ENCODE measurements at regions not wholly inside any gene's neighbourhood (a gene's known extent, or its start where the extent isn't known, plus 50 kb on each side); places are given as distances from the start of the nearest gene placed in this dataset.

GRCh38 chr11:41845066-41845465 is 385.6 kb upstream of the LRRC4C start:
- Histone ChIP-seq H3K4me3 (ENCODE audit: insufficient read depth, low read depth, low read length) (no peak overlapping the region), H3K9me3 (ENCODE audit: insufficient read depth, low read depth, low read length) (peaks cover 4% of the 10 kb centered on the region), H3K4me1 (ENCODE audit: insufficient read depth, low read length) (no peaks in the 10 kb centered on the region), H2AFZ (ENCODE audit: low read depth, low read length) (no peak overlapping the region), H3K36me3 (ENCODE audit: insufficient read depth, low read length) (no peaks in the 10 kb centered on the region), H4K20me1 (ENCODE audit: insufficient read depth, low read length) (no peaks in the 10 kb centered on the region), H3K27me3 (ENCODE audit: insufficient read depth, low read length) (no peaks in the 10 kb centered on the region), H3K79me2 (ENCODE audit: insufficient read depth, low read length) (no peaks in the 10 kb centered on the region), H3K27ac (ENCODE audit: low read depth, low read length) (no peak overlapping the region), H3K4me2 (ENCODE audit: low read length) (no peak overlapping the region), H3K9ac (ENCODE audit: low read length) (no peak overlapping the region)
- no peak for DNase-seq (ENCODE audit: low read depth)
- Mint-ChIP-seq H3K4me1 (ENCODE audit: low read depth, unreplicated experiment) (no peaks in the 10 kb centered on the region), H3K27ac (ENCODE audit: unreplicated experiment) (no peak overlapping the region), H3K27me3 (ENCODE audit: low read depth, unreplicated experiment) (no peaks in the 10 kb centered on the region), H3K36me3 (ENCODE audit: low read depth, unreplicated experiment) (no peaks in the 10 kb centered on the region), H3K4me3 (ENCODE audit: unreplicated experiment) (no peak overlapping the region), H3K9me3 (ENCODE audit: unreplicated experiment) (peaks cover 7% of the 10 kb centered on the region)
- no peak for TF ChIP-seq EZH2 (IDR thresholded peaks at IDR 0.05; ENCODE audit: insufficient read depth, low read length)
- no peak for FAIRE-seq

GRCh38 chr11:41848349-41848748 is 388.9 kb upstream of the LRRC4C start:
- H3K4me2 ChIP-seq (ENCODE audit: low read length), result no peak overlapping the region
- FAIRE-seq, result no peak
- Mint-ChIP-seq H3K27me3 (ENCODE audit: low read depth, unreplicated experiment) (no peaks in the 10 kb centered on the region), H3K4me3 (ENCODE audit: unreplicated experiment) (no peak overlapping the region), H3K9me3 (ENCODE audit: unreplicated experiment) (no peaks in the 10 kb centered on the region), H3K36me3 (ENCODE audit: low read depth, unreplicated experiment) (no peaks in the 10 kb centered on the region), H3K4me1 (ENCODE audit: low read depth, unreplicated experiment) (no peaks in the 10 kb centered on the region), H3K27ac (ENCODE audit: unreplicated experiment) (no peak overlapping the region)
- no peak for DNase-seq (ENCODE audit: low read depth)
- no peak overlapping the region for H3K4me3 ChIP-seq (ENCODE audit: insufficient read depth, low read depth, low read length)
- no peak overlapping the region for H3K9ac ChIP-seq (ENCODE audit: low read length)
- H3K4me1 ChIP-seq (ENCODE audit: insufficient read depth, low read length), result no peaks in the 10 kb centered on the region
- no peaks in the 10 kb centered on the region for H3K27me3 ChIP-seq (ENCODE audit: insufficient read depth, low read length)
- no peaks in the 10 kb centered on the region for H4K20me1 ChIP-seq (ENCODE audit: insufficient read depth, low read length)
- H3K27ac ChIP-seq (ENCODE audit: low read depth, low read length), result no peak overlapping the region
- H3K36me3 ChIP-seq (ENCODE audit: insufficient read depth, low read length), result no peaks in the 10 kb centered on the region
- H3K79me2 ChIP-seq (ENCODE audit: insufficient read depth, low read length), result no peaks in the 10 kb centered on the region
- TF ChIP-seq EZH2 (IDR thresholded peaks at IDR 0.05; ENCODE audit: insufficient read depth, low read length) (no peak), CTCF (IDR thresholded peaks at IDR 0.05; ENCODE audit: insufficient read depth, low read depth, low read length) (no peak)
- H2AFZ ChIP-seq (ENCODE audit: low read depth, low read length), result no peak overlapping the region
- no peaks in the 10 kb centered on the region for H3K9me3 ChIP-seq (ENCODE audit: insufficient read depth, low read depth, low read length)

- Histone ChIP-seq H3K4me2 (ENCODE audit: low read length) (no peak overlapping the region), H2AFZ (ENCODE audit: low read depth, low read length) (no peak overlapping the region), H3K9me3 (ENCODE audit: insufficient read depth, low read depth, low read length) (no peaks in the 10 kb centered on the region), H3K4me3 (ENCODE audit: insufficient read depth, low read depth, low read length) (no peak overlapping the region), H3K79me2 (ENCODE audit: insufficient read depth, low read length) (no peaks in the 10 kb centered on the region), H3K36me3 (ENCODE audit: insufficient read depth, low read length) (no peaks in the 10 kb centered on the region), H3K9ac (ENCODE audit: low read length) (no peak overlapping the region), H3K27me3 (ENCODE audit: insufficient read depth, low read length) (no peaks in the 10 kb centered on the region), H3K4me1 (ENCODE audit: insufficient read depth, low read length) (no peaks in the 10 kb centered on the region), H4K20me1 (ENCODE audit: insufficient read depth, low read length) (no peaks in the 10 kb centered on the region), H3K27ac (ENCODE audit: low read depth, low read length) (no peak overlapping the region)
- Mint-ChIP-seq H3K27ac (ENCODE audit: unreplicated experiment) (no peak overlapping the region), H3K27me3 (ENCODE audit: low read depth, unreplicated experiment) (no peaks in the 10 kb centered on the region), H3K4me3 (ENCODE audit: unreplicated experiment) (no peak overlapping the region), H3K36me3 (ENCODE audit: low read depth, unreplicated experiment) (no peaks in the 10 kb centered on the region), H3K9me3 (ENCODE audit: unreplicated experiment) (no peaks in the 10 kb centered on the region), H3K4me1 (ENCODE audit: low read depth, unreplicated experiment) (no peaks in the 10 kb centered on the region)
- no peak for DNase-seq (ENCODE audit: low read depth)
- no peak for FAIRE-seq
- TF ChIP-seq CTCF (IDR thresholded peaks at IDR 0.05; ENCODE audit: insufficient read depth, low read depth, low read length) (no peak), EZH2 (IDR thresholded peaks at IDR 0.05; ENCODE audit: insufficient read depth, low read length) (no peak)
Observed at GRCh38 chr11:41849250-41849649, 389.8 kb upstream of the LRRC4C start.
